Stimulated activated CD8-positive, alpha-beta memory T cell treated with anti-CD3 and anti-CD28 coated beads, Interleukin-4, amount 100 ng/mL, for 24 hours (primary cell): ENCODE measurements at regions not wholly inside any gene's neighbourhood (a gene's known extent, or its start where the extent isn't known, plus 50 kb on each side); places are given as distances from the start of the nearest gene placed in this dataset.

ENCODE experiments used
- DNase-seq: peaks from one replicate; pipeline ENCODE4 v3.0.0-alpha.2; 2020; ENCODE audit warnings: low read depth

DNA sequence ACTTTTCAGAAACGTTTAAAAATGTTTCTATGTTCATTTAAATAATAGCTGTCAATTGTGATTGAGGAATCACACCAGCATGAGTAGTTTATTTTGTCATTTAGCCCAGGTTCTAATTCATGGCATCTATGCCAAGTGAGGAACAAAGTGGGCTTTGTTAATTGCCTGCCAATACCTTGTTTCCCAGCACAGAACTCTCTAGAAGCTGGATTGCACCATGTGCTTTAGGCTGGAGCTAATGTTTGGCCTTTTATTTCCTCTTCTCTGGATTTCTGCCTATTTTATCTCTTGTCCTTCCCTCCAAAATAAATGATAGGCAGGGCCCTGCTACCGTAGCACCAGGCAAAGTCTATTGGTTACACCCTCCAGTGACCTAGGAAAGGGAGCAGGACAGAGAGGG, 109.9 kb upstream of the ITGB1 start:
- no peak for DNase-seq

DNA sequence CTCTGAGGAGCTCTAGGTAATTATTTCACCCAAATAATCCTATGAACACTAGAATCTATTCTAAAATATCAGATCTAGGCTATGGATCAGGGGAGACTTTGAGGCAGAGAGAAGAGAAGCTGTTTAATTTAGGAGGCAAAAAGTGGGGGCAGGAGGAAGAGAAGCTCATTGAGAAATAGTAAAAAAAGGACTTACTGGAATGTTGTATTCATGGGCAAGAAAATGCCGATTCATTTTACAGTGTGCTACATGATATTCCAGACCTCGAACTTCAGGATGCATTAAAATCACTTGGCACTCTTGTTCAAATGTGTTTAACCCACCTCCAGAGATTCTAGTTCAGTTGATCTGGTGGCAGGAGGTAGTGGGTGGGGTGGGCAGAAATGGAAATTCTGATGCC, 109.5 kb upstream of the ITGB1 start:
- no peak for DNase-seq

DNA sequence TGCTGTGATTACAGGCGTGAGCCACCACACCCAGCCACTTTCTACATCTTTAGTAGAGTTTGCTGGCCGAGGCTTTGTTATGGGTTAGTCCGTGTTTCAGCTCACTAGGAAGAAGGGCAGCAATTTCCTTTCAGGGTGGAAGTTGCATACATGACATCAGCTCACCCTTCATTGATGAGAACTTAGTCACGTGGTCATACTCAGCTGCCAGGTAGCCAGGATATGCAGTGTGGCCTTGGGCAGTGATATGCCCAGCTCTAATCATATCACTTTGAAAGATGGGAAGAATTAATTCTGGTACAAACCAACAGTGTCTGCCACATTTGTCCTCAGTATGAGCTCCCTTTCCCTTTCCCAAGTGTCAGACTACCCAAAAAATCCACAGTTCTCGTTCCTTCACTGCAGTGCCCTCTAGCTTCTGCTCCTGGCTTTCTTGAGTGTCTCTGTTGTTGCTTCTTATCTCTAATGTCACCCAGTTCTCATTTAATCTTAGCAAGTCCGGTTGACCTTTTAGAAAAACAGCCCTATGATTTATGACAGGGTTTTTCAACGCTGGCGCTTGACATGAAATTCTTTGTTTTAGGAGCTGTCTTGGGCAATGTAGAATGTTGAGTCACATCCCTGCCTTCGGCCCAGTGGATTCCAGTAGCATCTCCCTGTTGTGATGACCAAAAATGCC, 108.7 kb upstream of the ITGB1 start:
- DNase-seq: no peak

DNA sequence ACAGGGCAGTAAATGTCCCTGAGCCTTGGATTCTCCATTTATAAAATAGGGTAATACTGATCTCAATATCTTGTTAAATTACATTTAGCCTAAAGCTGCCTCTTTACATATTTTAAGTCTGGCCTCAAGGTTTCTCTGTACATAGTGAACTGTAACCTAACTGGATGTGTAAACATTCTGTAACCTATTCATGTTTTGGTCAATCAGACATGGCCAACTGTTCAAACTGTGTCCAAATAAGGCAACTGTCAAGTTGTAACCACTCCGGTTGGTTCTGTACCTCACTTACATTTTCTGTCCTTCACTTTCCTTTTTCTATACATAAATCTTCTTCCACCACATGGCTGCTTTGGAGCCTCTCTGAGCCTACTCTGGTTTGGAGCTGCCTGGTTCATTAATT, 107.1 kb upstream of the ITGB1 start:
- DNase-seq: no peak

DNA sequence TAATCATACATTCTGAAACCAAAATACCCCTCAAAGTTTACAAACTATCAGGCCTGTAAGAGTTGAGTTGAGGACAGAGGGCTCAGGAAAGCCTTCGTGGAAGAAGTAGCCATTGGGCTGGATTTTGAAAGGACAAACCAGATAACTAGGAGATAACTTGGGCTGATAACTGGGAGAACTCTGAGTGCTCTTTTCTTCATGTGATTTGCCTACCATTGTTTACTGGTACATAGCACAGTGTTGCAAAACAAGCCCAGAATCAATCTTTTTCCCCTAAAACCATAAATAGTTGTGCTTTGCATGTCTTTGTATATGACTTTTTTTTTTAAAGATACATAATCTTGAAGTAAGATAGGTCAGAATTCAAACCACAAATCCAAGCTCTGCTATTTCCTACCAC, 106.7 kb upstream of the ITGB1 start:
- DNase-seq: no peak

DNA sequence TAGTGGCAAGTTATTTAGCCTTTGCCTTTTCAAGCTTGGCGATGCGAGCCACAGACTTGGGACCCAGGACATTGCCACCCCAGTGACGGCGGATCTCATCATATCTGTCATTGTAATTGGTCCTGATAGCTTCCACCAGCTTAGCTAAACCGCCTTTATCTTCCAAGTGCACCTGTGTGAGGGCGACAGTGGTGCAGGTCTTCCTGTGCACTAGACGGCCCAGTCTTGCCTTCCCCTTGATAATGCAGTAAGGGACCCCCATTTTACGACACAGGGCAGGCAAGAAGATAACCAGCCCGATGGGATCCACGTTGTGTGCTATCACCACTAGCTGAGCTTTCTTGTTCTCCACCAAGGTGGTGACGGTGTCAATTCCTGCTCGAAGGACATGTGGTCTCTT, 99.6 kb upstream of the ITGB1 start:
- DNase-seq: no peak

DNA sequence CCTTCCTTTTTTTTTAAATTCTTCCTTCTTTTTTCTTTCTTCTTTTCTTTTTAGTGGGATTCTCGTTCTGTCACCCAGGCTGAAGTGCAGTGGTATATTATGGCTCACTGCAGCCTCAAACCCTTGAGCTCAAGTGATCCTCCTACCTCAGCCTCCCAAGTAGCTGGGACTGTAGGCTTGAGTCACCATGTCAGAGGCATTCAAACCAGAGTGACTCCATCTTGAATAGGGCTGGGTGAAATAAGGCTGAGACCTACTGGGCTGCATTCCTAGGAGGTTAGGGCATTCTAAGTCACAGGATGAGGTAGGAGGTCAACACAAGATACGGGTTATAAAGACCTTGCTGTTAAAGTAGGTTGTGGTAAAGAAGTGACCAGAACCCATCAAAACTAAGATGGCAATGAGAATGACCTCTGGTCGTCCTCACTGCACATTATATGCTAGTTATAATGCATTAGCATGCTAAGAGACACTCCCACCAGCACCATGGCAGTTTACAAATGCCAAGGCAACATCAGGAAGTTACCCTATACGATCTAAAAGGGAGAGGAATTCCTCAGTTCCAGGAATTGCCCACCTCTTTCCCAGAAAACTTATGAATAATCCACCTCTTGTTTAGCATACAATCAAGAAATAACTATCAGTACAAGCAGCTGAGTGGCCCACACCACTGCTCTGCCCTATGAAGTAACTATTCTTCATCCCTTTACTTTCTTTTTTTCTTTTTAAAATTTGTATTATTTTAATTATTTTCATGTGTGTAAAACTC, 99.0 kb upstream of the ITGB1 start:
- no peak for DNase-seq

DNA sequence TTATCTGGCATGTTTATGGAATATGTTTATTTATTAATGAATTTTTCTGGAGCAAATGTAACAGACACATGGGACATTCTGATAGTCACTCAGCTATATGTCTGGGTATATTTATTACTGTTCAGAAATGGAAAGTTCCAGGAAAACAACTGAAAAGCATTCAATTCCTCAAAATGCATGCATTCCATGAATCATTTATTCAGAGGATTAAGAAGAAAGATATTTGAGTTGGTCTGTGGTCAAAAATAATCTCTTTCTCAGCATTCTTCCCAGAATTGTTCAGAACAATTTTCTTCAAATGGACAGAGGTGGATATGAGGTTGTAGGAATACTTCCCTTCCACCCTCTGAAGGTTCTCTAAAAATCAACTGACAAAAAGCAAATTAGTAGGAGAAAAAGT, 97.6 kb upstream of the ITGB1 start:
- no peak for DNase-seq

DNA sequence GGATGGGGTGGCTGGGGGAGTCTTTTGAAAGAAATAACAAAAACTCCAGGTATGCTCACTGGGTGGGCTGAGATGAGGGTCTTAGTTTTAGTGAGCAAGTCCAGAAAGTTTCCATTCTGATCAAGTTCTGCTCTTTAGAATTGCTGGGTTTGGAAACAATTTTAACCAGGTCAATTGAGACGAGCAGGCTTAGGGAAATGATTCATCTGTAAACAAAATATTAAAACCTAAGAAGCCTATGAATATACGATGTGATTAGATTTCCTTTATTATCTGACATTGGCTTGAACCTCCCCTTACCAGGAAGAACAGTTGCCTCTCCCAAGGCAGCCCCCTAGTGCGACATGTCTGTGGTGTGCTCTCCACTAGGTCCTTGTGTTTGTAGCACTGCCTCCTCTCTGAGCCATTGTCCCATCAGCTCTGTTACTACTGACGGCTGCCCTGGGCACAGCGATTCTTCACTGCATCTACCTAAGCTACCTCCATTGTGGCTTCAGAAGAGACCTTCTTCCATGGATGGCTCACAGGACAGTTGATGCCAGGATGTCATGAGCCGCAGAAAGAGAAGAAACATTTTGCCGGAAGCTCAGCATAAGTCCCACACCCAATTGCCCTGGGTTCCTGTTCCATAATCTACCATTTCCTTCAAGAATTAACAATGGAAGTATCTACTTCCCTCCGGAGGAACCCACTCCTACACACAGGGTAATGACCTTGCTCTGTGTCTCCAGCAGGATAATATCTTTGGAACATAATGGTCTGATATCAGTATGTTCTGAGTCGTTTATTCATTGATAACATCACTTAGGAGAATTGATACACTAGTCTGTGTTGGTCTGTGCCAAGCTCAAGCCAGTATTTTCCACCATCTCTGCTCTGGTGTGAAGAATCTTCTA, 95.1 kb upstream of the ITGB1 start:
- DNase-seq: no peak

DNA sequence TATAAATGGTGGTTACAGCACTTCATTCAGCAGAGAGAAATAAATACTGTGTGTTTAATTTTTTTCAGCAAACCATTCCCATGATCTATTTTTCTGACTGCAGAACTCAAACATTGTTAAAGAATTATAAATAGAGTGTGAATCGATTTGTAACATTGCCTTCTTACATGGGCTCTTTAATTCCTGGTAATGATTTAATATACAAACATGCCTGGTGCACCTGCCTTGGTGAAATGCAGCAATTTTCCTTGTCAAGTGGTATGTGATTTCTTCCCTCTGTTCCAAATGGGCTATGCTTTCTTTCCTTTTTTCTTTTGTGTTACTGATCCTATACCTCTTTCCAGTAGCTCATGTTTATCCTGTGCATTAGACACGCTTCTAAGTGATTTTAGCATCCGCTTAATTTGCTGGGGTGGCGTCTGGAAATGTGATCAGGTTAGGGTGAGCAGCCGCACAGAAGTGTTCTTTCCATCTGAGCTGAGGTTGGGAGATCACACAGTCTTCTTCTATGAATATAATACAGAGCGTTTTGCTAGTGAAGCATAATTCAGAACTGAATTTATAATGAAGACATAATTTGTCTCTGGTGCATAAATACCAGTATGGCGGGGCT, 94.3 kb upstream of the ITGB1 start:
- no peak for DNase-seq

DNA sequence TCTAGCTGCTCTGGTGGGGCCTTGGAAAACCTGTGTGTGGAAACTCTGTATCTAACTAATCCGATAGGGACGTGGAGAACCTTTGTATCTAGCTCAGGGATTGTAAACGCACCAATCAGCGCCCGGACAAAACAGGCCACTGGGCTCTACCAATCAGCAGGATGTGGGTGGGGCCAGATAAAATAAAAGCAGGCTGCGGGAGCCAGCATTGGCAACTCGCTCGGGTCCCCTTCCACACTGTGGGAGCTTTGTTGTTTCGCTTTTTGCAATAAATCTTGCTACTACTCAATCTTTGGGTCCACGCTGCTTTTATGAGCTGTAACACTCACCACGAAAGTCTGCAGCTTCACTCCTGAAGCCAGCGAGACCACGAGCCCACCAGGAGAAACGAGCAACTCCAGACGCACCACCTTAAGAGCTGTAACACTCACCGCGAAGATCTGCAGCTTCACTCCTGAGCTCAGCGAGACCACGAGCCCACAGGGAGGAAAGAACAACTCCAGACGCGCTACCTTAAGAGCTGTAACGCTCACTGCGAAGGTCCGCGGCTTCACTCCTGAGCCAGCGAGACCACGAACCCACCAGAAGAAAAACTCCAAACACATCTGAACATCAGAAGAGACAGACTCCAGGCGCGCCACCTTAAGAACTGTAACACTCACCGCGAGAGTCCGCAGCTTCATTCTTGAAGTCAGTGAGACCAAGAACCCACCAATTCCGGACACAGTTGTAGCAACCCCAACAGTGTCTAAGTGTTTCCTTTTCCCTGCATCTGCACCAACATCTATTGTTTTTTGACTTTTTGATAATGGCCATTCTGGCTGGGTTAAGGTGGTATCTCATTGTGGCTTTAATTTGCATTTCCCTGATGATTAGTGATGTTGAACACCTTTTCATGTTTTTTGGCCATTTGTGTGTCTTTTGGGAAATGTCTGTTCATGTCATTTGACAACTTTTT, 92.2 kb upstream of the ITGB1 start:
- peak; percentile 2 for DNase-seq

DNA sequence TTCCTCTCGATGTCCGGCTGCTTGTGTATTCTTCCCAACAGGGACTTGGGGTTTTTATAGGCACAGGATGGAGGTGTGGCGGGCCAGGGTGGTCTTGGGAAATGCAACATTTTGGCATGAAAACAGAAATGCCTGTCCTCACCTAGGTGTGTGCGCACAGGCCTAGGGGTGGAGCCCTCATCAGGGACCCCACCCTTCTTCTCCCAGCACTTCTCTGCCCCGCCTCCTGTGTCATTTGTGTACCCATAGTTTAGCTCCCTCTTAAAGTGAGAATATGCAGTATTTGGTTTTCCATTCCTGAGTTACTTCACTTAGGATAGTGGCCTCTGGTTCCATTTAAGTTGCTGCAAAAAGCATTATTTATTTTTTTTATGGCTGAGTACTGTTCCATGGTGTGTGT, 90.2 kb upstream of the ITGB1 start:
- DNase-seq: no peak

DNA sequence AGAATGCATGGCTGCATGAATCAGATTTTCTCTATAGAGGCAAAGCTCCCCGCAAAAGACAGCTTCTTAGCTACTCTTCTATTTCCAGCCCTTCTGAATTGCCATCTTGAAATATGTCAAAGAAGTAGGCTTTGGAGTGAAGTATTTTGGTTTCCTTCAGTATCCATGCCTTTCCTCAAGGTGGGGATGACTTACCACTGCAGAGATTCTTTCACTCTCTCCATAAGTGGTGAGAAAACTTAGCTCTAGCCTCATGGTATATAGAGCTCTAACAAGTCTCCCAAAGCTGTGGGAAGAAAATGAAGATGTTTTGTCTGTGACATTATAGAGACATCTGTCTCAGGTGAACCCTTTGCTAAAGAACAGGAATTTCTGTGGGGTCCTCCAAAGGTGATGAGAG, 89.6 kb upstream of the ITGB1 start:
- DNase-seq: no peak

DNA sequence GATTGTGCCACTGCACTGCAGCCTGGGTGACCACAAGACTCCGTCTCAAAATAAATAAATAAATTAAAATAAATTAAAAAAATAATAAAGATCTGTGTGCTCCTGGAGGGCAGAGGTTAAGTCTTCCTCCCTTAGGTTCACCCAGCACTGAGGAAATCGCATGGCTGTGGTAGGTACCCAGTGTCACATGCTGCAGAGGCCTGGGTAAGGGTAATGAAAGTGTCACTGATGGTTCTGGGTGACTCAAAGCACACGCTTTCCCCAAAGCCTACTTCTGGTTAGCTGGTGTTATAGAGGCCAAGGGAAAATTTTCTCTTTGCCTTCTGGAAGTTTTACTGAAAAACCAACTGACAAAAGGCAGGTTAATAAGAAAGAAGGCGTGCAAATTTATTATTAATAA, 88.8 kb upstream of the ITGB1 start:
- no peak for DNase-seq

DNA sequence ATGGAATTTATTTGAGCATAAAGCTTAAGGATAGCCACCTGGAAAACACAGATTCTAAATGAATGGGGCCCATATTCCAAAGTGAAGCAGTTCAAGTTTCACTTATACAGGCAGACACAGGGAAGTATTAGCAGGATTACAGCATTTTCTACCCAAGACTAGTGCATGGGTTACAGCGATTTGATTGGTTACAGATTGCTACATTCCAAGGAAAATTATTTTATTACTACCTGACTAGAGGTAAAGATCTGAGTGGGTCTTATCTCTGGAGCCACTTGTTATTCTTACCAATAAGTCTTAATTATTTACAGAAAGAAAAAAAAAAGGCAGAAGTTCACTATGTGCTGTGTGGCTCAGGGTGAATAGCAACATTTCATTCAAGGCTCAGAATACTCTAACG, 87.4 kb upstream of the ITGB1 start:
- no peak for DNase-seq

DNA sequence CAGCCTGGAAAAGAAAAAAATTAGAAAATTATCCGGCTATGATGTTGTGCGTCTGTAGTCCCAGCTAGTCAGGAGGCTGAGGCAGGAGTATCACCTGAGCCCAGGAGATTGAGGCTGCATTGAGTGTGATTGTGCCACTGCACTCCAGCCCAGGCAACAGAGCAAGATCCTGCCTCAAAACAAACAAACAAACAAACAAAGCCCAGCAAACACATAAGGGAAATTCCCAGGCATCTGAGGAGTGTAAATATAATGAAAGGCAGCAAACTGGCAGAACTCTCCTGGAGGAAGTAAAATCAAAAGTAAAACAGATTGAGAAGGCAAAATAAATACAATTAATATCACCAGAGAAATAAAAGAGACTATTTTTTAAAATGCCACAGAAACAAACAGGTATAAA, 84.5 kb upstream of the ITGB1 start:
- DNase-seq: no peak

DNA sequence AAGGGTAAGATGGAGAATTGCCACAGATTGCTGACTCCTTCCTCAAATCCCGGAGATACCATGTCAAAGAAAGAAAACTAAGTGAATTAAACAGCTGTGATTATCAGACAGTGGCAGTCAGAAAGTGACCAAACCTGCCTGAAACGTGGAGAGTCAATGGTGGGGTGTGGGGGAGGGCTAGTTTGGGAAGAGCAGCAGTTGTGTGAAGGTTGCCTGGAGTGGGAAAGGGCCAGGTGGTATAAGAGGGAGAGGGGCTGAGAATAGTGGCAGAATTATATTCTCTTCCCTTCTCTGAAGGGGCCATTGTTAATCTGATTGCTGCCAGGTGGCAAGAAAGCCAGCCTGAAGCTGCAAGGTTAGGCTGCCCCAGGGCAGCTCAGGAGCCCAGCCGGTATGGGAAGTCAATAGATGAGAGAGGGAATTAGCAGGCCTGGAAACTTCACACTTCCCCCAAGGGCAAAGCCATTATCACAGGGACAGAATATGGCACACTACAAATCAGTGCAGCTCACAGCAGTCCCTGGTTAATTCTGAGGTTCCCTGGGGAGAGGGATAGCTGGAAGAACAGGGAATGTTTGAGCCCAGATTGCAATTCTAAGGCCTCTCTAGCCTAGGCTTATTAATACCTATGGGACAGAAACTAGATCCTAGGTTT, 83.9 kb upstream of the ITGB1 start:
- DNase-seq: no peak

DNA sequence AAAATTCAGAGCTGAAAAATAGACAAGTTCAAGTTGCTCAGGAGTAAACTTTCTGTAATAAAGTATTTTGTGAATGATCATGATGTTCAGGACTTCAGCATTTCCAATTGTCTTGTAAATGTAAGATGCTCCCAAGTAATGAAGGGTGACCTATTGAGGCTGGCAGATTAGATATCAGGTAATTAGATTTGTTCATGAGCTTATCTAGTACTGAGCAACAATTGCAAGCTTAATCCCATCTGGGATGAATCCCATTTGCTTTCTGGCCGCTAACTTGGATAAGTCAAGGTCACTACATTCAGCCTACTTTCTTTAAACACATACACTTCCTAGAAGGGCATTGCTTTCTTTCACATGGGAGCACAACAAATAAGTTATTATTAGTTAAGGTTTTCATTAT, 82.4 kb upstream of the ITGB1 start:
- DNase-seq: no peak

DNA sequence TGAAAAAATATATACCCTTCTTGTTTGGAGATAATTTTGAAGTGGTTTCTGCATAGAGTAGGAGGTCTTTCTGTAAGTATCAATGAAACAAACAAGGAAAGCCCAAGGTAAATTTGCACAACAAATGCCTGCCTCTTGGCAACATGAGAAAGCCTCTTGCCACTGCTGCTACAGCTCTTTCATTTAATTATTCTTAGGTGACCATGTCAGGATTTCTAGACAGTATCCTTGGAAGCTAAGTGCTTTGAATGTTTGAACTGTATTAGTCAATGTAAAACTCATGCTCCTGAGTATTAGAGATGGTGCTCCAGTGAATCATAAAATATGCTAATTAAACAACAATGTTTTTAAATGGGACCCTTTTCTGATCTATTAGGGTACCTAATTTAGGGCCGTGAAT, 81.2 kb upstream of the ITGB1 start:
- no peak for DNase-seq

DNA sequence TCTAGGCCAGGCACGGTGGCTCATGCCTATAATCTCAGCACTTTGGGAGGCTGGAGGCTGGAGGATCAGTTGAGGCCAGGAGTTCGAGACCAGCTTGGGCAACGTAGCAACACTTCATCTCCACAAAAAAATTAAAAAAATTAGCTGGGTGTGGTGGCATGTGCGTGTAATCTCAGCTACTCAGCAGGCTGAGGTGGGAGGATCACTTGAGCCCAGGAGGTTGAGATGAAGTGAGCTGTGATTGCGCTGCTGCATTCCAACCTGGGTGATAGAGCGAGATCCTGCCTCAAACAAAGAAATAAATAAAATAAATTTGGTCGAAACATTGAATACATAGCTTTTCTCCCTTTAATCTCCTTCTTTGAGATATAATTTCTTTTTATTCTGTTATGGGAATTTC, 80.6 kb upstream of the ITGB1 start:
- DNase-seq: no peak

DNA sequence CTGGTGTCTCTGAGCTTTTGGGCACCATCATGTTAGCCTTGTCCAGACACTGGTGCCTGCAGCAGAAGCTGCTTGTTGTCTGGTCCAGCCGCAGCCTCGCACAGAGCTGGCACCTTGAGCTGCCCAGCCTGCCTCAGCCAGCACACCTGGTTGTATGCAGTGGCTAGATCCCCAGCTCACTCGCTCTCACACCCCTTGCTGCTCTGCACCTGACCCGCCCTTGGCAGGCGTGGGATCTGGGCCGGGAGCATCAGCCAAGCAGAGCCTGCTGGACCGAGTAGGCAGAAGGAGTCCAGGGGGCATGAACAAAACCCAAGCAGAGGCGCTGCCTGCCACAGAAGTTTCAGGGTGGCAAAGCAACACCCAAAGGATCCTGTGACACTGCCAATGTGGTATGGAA, 79.7 kb upstream of the ITGB1 start:
- DNase-seq: no peak
